ENCODE measurements at regions not wholly inside any gene's neighbourhood (a gene's known extent, or its start where the extent isn't known, plus 50 kb on each side); places are given as distances from the start of the nearest gene placed in this dataset.
"Not testable (repeated sequence)": the region's sequence is repeated elsewhere in the genome, so short reads cannot be mapped to it uniquely, and the experiment has no call there.

DNA sequence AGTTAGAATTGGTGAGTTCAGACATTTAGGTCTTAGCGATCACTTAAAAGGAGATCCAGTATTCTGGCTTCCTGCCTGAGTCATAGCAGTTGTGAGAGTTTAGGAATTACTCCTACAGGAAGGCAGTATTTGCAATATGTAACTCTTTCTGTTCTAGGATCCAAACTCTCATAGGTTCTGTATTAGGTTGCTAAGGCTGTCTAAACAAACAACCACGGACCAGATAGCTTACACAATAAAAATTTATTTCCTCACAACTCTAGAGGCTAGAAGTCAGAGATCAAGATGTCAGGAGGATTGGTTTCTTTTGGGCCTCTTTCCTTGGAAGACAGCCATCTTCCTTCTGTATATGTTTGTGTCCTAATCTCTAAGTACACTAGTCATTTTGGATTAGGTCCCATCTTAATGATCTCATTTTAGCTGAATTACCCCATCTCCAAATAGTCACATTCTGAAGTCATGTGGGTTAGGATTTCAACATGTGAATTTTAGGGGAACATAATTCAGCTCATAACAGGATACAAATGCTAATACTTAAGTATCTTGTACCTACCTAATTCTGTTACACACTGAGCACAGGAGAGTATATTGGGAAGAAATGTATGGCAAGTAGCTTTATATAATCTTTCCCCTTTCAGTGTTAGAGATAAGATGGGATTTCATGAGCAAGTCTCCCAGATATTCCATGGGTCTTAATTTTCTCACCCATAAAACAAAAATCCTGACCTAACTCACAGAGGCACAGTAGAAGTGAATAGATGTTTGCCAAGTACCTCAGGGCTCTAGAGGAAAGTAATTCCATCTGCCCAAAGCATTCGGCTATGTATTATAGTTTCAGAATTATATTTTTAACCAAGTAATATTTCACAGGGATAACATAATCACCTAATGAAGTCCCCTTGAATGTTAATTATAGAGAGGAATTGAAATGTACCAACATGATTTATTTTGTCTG lies 144.4 kb downstream of the PTBP2 start:
- peak; percentile 71 for DNase-seq (ENCODE audit: low read depth, low spot score)

DNA sequence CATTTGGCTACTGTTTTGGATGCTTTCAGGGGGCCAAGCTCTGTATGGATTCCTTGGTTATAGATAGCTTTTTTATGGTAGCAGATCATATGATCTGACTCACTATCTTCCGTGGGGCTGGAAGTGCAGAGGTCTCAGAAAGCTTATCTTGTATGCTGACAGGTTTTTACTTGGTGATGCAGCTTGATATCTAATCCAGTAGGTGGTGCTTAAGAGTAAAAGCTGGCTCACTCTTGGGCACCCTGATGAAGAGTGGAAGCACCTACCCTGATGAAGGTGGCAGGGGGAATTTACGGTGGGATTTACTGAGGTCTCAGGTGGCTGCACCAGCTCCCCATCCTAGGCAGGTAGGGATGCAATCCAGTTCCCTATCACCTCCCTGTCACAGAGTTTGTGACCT lies 151.2 kb downstream of the PTBP2 start:
- no peak for DNase-seq (ENCODE audit: low read depth, low spot score)

DNA sequence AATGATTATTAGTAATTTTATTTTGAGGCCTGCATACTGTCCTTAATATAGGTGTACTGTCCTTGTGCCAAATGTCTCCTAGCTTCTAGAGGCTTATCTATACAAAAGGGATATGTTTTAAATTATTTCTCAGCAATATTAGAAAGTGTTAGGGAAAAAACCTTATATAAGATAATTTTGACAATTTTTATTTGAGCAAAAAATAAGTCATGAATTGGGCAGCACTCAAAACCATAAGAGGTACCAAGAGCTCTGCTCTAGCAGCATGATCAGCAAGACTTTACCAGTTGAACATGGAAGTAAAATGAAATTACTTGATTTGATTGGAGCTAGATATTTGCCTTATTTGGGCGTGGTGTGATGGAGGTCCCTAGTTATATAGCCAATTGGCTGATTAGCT lies 157.1 kb downstream of the PTBP2 start:
- no peak for DNase-seq (ENCODE audit: low read depth, low spot score)

DNA sequence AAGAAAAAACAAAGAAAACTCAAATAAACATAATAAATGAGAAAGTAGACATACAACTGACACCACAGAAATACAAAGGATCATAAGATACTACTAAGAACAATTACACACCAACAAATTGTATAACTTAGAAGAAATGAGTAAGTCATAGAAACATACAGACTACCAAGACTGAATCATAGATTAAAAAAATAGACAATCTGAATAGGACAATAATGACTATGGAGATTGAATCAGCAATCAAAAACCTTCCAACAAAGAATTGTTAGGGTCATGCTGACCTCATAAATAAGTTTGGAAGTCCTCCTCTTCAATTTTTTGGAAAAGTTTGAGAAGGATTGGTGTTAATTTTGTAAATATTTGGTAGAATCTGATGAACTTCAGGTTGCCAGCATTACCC lies 159.0 kb downstream of the PTBP2 start:
- DNase-seq (ENCODE audit: low read depth, low spot score): no peak

DNA sequence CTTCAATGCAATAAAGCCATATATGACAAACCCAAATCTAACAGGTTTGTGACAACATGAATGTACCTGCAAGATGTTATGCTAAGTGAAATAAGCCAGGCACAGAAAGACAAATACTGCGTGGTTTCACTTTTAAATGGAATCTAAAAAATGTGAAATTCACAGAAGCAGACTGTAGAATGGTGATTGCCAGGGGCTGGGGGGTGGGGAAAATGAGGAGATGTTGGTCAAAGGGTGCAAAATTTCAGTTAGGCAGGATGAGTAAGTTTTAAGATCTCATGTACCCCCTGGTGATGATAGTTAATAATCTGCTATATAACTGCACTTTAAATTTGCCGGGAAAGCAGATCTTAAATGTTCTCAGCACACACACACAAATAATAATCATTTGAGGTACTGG lies 160.5 kb downstream of the PTBP2 start:
- no peak for DNase-seq (ENCODE audit: low read depth, low spot score)

DNA sequence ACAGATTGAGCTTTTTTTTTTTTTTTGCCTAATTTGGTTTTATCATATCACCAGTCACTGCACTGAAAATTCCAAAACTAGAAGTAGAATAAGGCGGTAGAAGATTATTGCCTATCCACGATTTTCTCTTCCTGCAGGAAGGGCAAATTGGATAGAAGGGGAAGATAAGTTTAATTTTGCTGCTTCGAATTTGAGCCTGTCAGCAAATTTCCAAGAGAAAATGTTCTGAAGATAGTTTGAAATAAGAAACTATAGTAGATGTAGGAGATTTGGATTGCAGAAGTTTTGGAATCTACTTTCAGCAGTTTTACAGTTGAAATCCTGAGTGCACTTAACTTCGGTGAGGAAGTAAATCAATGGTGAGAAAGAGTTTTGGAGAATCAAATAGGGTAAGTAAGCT lies 164.9 kb downstream of the PTBP2 start:
- DNase-seq (ENCODE audit: low read depth, low spot score): no peak

DNA sequence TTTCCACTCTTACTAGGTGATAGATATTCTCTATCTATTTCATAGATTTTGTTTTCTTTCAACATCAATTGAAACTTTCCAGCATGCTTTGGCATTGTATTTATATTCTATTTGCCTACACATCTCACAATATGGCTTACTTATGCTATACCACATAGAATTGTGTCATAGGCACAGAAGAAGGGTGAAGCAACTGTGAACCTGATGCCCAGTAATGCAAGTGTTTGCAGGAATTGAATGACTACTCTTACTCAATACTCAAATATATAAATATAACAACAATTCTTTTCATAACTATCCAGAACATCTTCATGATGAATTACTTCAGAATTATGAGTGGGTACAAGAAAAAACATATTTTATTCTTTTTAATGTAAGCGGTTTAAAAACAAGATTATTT lies 165.9 kb downstream of the PTBP2 start:
- DNase-seq (ENCODE audit: low read depth, low spot score): no peak

DNA sequence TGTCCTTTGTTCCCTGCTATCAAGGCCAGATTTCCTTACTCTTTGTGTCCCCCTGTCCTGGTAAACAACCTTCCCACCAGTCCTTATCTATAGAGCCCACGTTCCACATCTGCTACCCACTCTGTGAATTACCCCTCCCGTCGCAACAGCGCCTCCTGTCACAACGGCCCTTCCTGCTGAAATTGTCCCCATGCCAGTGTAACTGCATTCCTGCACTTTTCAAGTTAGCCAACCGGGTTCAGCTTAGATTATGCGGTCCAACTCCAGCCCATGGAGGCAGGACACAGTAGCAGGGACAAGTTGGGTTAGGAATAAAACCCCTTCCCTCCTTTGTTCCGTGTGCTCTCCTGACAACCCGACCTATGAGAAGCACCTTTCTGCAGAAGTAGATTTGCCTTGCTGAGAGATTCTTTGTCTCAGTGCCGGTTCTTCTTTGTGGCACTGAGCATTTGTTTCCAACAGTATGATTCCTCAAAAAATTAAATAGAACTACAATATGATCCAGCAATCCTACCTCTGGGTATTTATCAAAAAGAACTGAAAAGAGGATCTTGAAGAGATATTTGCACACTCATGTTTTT lies 180.3 kb downstream of the PTBP2 start:
- DNase-seq (ENCODE audit: low read depth, low spot score): no peak

DNA sequence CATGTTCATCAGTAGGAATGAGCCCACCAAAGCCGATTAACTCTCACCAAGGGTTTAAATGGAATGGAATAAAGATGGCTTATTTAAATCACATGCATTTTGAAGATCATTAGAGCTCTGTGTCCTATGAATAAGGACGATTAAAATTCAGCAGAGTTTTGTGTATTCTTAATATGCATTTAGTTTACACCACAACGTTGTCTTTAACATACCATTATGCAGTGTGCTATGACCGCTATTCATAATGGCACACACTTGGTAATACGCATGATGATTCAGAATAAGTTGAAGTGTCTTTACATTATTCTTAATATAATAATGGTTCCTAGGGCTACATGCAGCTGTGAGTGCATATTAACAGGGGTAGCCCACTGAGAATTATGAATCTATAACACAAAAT lies 190.7 kb downstream of the PTBP2 start:
- DNase-seq (ENCODE audit: low read depth, low spot score): no peak

DNA sequence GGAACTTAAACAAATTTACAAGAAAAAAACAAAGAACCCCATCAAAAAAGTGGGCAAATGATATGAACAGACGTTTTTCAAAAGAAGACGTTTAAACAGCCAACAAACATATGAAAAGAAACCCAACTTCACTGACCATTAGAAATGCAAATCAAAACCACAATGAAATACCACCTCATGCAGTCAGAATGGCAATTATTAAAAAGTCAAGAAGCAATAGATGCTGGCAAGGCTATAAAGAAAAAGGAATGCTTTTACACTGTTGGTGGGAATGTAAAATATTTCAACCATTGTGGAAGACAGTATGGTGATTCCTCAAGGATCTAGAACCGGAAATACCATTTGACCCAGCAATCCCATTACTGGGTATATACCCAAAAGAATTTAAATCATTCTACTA lies 194.1 kb downstream of the PTBP2 start:
- DNase-seq (ENCODE audit: low read depth, low spot score): not testable (repeated sequence)

DNA sequence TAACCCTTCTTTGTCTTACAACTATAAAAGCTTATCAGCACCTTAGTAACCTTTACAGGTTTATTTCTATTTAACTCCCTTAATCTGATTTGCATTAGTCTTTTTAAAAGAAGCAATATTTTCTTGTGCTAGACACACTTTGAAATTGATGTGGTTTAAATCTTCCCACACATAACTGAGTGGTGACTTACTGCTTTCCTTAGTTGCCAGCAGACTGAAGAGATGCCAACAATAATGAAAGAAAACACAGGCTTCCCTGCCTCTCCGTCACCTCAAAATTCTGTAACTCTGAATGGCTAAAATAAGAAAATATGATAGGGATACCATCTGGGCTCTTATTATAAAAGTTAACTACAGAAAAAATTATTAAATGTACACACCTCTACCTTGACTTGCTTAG lies 196.8 kb downstream of the PTBP2 start:
- no peak for DNase-seq (ENCODE audit: low read depth, low spot score)

DNA sequence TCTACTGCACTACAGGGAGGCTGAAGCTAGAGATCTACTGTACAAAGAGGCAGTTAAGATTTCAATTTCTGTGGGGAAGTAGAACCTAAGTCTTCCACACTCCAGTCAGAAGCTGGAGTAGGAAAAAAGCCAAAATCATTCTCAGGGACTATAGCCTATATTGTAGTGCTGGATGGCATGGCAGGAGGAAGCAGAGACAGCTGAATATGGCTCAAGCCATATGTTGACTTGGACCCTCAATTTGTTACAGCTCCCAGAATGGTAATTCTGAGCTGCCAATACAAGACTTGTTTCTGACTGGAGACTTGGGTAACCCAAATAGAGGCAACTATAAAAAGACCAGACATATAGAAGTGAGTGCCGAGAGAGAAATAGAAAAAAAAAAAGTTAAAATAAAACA lies 200.6 kb downstream of the PTBP2 start:
- no peak for DNase-seq (ENCODE audit: low read depth, low spot score)

DNA sequence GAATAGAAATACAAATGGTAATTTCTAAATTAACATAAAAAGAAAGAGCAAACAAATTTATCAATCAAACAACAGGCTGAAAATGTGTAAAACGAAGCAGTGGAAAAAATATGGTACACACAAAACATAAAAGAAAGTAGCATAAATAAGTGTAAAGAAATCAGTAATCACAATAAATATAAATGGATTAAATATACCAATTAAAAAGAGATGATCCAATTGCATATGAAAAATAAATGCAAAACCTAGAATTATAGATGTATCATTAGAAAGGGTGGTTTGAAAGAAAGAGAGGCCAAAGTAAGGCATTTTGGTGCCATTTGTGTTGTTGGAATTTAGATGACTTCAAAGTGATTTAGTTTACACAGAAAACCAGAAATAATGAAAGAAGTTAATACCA lies 202.2 kb downstream of the PTBP2 start:
- no peak for DNase-seq (ENCODE audit: low read depth, low spot score)

DNA sequence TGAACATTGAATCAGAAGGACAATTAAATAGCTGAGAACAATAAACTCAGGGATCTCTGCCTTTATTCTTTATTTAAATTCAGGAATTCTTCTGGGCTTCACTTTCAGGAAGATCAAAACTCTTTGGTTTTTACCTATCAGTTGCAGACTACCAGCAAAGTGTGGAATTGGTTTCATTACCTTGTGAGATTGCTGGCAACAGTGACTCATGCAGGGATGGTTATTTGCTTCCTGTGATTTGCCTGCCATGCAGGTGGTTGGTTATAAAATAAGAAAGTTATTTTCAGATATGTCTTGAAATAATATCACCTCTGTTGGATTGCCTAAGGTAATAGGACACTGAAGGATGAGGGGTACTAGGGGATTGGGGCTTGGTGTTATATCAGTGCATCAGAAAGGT lies 204.6 kb downstream of the PTBP2 start:
- DNase-seq (ENCODE audit: low read depth, low spot score): no peak

DNA sequence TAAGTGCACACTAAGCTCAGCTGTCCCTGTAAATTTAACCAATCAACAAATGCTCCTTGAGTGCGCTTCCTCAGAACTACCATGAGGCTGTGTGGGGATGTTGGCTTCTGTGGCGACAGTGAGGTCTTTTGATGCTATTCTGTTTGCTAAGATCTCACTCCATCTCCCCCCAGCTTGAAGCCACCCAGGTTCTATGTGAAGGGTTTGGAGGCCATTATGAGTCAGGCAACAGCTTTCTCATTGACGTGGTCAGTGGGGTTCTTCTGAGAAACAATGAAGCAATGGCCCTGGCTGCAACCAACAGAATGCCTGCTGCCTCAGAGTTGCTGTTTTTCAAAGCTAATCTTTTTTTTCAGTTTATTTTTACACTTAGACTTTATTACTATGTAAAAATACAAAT lies 205.5 kb downstream of the PTBP2 start:
- DNase-seq (ENCODE audit: low read depth, low spot score): no peak

DNA sequence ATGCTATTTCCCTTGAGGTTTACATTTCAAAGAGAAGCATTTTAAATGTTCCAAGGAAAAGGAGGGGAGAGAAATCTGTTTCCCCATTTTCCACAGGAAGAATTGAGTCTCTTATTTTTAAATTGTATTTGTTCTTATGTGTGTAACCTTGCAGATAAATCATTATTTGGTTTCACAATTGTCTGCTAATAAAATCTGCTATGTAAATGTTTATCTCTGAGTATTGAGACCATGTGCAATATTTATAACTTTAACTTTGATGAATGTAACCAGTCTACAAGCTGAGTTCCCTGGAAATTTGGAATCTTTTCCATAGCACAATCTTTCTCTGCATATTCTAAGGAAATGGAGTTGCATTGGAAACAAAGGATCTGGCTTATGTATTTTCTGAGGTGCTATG lies 209.6 kb downstream of the PTBP2 start:
- no peak for DNase-seq (ENCODE audit: low read depth, low spot score)

DNA sequence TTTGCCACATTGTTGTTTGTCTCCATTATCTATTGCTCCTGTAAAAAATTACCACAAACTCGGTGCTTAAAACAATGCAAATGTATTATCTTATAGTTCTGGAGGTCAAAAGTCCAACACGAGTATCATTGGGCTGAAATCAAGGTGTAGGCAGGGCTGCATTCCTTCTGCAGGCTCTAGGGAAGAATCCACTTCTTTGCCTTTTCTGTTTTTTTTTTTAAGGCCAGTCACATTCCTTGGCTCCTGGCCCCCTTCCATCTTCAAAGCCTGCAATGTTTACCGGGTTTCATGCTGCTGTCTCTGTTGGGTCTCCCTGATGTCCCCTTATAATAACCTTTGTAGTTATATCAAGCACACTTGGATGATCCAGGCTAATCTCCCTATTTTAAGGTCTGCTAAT lies 212.7 kb downstream of the PTBP2 start:
- no peak for DNase-seq (ENCODE audit: low read depth, low spot score)

DNA sequence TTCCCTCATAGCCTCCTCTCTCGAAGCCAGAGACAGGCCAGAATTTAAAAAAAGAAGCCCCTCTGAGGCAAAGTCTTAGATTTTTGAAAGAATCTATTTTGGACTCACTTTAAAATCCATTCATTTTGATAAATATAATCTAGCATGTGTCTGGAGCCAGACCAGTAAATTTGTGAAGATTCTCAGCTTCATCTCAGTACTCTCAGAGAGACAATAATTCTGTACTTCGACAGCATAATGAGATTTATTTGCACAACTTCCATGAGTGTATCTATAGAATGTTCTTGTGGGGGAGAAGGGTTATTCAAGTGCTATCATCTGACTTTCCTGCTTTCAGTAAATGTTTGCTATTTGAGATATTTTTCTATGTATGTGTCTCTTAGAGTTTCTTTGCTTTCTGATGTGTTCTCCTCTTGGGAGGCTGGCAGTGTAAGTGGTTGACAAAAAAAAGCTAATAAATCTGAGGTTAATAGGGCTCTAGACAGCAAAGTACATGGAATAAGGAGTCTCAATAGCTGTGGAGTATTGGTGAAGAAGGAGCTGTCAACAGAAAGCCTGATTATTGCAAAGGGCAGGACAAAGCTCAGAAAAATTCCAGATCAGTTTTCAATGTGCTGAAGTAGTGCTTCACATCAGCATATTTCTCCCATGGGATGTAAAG lies 223.0 kb downstream of the PTBP2 start:
- no peak for DNase-seq (ENCODE audit: low read depth, low spot score)

DNA sequence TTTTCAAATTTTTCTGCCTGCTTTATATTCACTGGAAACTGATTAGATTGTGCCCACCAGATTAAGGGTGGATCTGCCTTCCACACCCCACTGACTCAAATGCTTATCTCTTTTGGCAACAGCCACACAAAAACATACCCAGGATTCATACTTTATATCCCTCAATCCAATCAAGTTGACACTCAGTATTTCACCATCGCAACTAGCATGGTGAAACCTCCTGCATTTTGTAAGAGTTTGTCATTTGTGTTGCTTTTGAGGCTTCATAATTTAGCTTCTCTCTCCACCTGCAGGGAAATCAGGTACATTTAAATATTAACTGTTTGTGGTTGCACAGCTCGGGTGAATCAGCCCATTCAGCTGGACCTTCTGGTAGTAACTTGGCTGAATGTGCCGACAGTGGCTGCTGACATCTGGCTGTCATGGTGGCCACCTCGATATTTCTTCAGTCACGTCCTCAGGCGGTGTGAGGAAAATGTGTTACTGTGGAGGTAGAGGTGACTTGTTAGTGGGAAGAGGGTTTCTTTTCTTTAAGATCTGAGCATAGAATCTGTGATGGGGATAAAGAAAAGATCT lies 224.0 kb downstream of the PTBP2 start:
- DNase-seq (ENCODE audit: low read depth, low spot score): no peak

DNA sequence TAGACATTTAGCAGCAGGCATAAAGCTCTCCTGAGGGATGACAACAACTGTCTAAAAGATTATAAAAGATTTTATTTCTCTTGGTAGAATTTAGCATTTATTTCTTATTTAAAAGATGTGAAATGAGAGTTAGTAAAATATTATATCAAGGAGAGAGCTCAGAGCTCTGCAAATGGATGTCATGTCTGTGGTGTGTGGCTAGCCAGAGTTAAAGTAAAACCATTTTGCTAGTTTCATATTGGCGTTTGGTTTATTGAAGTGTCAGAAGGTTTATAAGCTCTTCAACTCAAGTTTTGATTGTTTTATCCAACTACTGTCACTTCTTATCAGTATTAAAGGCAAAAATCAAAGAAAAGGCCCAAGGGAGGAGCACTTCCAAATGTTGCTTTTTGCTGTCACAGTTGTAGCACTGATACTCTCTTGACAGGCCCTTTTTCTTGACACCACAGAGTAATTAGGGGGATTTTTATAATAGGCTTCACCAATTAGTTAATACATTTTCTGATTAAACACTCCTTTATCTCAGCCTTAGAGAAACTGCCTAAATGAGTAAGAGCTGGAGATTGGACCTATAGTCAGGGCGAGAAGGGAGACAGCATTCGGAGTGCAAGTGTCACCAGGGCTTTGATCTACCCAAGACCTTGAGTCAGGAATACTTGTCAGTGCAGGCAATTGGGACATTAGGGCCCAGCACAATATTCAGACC lies 233.9 kb downstream of the PTBP2 start:
- DNase-seq (ENCODE audit: low read depth, low spot score): no peak

DNA sequence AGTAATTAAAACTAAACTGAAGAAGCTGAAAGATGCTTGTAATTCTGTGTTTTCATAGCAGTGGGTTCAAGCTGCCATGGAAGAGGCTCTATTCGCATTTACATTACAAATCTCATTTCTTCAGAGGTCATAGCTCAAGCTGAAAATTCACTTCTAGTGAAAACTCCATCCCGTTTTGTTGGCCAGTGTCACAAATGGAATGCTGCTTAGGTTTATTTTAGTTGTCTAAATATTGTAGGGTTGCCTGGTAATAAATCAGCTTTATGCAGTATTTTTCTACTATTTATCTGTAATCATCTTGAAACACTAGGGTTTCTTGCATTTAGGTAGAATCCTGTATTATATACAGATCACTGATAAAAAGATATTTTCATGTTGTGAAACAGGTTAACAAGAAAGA lies 240.6 kb downstream of the PTBP2 start:
- DNase-seq (ENCODE audit: low read depth, low spot score): no peak

DNA sequence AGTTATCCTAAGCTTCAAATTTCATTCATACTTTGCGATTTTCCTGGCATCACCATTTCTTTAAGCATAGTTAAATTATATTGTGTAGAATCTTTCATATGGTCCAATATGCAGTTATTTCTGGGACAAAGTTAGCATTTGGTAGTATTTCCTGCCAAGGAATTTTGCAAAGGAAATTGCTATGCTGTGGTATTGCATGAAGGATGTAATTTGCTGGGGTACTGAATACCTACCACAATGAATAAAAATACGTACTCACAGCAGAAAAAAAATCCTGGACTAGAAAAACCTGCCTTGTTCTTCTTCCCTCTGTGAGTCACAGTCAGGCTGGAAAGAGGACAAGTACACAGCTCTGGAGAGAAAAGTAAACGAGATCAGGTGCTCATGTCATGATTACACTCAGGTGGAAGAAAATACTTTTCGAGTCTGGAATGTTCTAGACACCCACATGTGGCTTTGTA lies 241.2 kb downstream of the PTBP2 start:
- DNase-seq (ENCODE audit: low read depth, low spot score): no peak
